ENCODE measurements at regions not wholly inside any gene's neighbourhood (a gene's known extent, or its start where the extent isn't known, plus 50 kb on each side); places are given as distances from the start of the nearest gene placed in this dataset.

DNA sequence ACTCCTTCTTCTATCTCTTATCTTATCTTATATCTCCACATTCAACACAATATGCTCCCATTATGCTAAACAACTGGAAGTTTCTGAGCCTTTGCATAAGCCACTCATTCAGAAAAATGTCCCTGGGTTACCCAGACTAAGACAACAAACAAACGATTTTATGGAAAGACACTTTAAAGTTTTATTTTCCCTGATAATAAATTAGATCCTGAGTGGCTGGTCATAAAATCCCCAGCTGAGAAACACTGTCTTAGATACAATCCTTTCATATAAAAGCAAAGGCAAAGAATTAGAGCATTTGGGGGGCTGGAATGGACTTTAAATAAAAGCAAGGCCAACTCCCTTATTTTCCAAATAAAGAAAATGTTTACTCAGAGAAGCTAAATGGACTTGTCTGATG lies 322.3 kb downstream of the GBE1 start:
- TF ChIP-seq EZH2phosphoT487 (IDR thresholded peaks at IDR 0.05; ENCODE audit: insufficient read depth, low read depth) (no peak), EZH2 (IDR thresholded peaks at IDR 0.05; ENCODE audit: insufficient read depth, poor library complexity, severe bottlenecking) (no peak)
